Activated CD4-positive, alpha-beta T cell treated with anti-CD3 and anti-CD28 coated beads for 24 hours (primary cell): ENCODE measurements at regions not wholly inside any gene's neighbourhood (a gene's known extent, or its start where the extent isn't known, plus 50 kb on each side); places are given as distances from the start of the nearest gene placed in this dataset.
"Not testable (repeated sequence)": the region's sequence is repeated elsewhere in the genome, so short reads cannot be mapped to it uniquely, and the experiment has no call there.

Source experiments
- DNase-seq, 2 donors: peaks; one replicate each; pipeline ENCODE4 v3.0.0-alpha.2; 2020; ENCODE audit warnings: low read depth in 2 of 2

GRCh38 chr4:18767921-18768320 lies 746.4 kb upstream of the LCORL start:
- DNase-seq: no peak

DNA sequence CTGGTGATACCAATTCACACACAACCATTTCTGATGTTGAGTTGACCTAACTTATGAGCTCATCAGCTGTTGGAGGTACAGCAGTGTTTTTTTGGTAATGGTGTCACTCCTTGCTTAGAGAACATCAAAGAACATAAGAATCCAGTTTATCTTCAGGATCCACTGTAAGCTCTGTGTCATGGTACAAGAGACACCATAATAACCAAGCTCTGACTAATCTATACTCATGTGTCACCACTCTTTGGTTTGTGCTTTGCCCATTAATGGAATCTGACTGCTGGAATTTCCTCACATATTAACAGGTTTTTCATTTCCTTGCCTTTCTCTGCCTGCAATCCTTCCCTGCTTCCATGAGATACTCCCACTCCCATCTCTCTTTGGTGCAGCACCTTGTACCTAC lies 735.1 kb upstream of the LCORL start:
- DNase-seq: no peak

- DNase-seq: no peak
These were observed 732.6 kb upstream of the LCORL start for GRCh38 chr4:18754180-18754579.

- DNase-seq: no peak
These were observed 729.5 kb upstream of the LCORL start for GRCh38 chr4:18751083-18751482.

GRCh38 chr4:18749391-18749790 lies 727.8 kb upstream of the LCORL start:
- DNase-seq: no peak

DNA sequence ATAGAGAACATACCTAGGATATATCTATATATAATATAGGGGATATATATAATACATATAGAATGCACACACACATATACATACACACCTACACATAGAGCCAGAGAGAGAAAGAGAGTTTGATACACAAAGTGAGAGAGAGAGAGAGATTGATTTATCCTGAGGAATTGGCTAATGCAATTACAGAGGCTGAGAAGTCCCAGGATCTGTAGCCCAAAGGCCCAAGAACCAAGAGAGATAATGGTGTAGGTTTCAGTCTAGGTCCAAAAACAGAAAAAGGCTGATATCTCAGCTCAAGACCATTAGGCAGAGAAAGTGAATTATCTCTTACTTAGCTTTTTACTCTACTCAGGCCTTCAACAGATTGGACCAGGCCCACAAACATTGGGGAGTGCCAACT lies 715.0 kb upstream of the LCORL start:
- no peak for DNase-seq

DNA sequence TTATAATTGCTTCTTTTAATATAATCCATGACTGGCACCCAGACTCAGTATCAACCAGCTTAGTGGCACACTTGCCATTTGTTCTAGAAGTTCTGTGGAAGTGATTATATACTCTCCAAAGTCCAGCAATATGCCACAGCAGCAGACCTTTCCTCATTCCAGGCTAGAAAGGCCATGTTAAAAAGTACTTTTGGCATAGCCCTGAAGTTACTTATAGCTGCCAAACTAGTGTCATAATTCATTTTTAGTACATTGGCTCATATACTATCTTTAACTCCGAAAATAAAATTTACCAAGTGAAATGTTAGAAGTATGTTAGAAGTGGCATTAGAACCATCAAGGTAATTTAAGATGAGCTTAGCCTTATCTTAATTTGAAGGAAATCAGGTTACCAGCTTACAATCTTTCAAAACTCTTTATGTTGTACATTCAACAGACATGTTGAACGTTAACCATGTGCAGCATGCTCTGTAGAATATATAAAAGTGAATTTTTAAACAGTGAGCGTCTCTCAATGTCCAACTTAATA lies 714.2 kb upstream of the LCORL start:
- no peak for DNase-seq

GRCh38 chr4:18734405-18734804 lies 712.9 kb upstream of the LCORL start:
- DNase-seq: no peak

DNA sequence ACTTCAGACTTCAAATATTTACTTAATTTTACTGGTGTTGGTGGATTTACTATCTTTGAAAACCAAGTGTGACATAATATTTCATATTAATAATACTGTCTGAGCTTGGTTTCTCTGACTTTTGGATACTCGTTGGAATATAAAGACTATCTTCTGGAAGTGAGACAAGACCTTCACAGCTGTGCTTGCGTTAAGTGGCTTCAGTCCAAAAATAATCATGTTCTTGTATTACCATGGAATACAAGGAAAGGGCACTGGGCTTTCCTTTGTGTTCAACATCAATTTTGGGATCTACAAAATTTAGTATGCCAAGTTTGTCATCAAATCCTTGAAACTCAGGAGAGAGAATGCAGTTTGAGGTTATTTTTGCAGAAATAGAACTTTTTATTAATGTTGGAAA lies 712.4 kb upstream of the LCORL start:
- no peak for DNase-seq

DNA sequence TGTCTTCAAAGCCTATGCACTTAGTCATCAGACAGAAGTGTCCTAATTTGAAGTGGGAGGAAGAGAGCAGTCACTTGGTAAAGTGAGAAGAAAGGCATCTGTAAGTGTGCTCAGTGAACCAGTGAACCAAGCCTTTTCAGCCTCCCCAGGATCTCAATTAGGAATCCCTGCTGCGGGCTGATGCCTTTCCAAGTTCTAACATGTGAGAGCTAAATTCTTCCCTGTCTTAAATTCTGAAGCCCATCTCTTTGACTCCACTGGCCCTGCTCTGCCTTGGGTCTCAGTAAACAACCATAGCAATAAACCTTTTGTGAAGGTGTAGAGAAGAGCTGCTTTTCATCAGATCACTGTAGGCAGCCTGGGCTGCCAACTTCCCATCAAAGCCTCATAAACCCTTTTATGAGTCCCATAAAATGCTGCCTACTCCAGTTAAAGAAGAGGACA lies 701.2 kb upstream of the LCORL start:
- no peak for DNase-seq

DNA sequence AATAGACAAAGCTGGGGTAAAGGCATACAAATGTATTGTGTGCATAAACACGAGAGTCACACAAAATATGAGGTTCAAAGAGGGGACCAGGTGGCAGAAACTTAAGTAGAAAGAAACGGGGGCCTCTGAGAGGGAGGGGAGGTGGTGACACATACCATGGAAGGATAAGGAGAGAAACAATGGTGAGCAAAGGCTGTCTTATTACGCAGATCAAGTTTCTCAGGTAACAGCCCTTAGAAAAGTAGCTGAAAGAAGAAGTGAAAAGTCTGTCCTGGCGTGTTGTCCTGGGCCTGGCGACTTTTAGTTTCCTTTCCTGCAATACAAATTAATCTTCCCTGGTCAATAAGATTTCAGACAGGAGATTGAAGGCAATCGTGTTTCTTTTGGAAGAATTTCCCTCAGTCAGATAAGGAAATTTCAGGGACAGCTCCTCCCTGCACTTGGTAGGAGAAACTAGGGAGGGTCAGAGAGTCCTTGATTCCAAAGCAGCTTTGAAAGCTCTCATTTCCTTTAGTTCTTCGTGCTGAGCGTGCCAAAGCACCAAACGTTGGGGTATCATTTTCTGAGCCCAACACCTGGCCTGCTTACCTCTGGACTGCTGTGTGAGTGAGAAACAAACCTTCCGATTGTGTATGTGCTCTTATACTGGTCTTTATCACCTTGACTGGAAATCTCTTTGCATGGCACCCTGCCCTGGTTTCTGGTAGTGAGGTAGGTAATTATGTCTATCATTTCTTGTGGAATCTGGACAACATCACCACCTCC lies 676.7 kb upstream of the LCORL start:
- DNase-seq: no peak

- no peak for DNase-seq
These were observed 674.4 kb upstream of the LCORL start for GRCh38 chr4:18695733-18696527.

DNA sequence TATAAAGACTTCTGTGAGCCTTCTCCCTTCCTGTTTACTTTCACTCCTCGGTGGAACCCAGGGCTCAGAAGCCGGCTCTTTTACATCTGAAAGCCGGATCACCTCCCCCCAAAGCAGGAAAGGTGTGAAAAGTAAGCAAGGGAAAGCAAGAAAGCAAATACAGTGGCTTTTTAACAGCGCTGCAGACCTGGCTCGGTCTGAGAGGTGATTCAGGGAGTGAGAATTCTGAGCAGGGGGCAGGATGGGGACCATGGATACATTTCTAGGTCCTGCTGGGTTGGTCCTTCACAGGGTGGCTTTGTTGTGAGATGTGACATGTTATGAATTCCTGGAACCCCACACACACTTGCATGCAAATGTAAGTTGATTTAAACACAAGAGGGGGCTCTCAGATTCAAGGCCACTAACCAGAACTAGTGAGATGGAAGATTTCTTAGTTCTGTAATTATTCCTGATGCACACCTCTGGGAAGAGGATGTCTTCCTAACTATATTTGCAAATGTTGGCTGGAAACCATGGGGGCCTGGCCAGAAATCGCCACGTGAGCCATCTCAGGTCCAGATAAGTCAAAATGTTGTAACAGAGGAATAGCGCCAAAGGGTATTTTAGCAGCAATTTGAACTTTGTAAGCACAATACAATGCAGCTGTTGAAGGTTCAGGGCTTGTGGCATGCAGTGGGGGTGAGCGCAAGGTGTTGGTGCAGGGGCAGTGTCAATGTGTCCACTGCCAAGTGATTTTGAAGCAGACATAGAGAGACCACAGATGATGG lies 670.1 kb upstream of the LCORL start:
- DNase-seq: no peak

DNA sequence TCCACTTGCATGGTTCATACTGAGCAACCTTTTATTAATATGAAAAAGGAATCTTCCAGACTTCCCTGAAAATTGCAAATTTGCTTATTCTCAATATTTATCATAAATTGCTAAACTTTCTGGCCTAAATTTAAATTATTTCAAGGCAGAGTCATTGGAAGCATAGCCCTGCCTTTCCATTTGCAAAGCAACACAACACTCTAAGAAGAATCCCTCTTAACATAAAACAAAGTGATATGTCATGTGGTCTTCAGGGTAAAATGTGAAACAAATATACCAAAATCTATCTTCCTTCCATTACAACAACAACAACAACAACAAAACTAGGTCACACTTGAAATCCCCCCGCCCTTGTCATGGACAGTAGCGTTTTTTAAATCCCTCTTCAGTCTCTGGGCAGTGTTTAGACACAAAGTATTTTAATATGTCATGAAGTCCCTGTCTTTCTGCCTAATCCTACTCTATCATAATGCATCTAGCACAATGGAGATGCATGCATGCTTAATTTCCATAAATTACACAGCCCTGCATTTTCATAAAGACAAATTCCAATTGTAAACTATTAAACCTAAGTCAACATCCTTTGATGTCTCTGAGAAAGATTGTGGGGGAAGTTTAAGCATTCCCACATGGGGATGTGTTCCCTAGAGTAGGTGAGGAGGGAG lies 668.9 kb upstream of the LCORL start:
- DNase-seq: no peak

DNA sequence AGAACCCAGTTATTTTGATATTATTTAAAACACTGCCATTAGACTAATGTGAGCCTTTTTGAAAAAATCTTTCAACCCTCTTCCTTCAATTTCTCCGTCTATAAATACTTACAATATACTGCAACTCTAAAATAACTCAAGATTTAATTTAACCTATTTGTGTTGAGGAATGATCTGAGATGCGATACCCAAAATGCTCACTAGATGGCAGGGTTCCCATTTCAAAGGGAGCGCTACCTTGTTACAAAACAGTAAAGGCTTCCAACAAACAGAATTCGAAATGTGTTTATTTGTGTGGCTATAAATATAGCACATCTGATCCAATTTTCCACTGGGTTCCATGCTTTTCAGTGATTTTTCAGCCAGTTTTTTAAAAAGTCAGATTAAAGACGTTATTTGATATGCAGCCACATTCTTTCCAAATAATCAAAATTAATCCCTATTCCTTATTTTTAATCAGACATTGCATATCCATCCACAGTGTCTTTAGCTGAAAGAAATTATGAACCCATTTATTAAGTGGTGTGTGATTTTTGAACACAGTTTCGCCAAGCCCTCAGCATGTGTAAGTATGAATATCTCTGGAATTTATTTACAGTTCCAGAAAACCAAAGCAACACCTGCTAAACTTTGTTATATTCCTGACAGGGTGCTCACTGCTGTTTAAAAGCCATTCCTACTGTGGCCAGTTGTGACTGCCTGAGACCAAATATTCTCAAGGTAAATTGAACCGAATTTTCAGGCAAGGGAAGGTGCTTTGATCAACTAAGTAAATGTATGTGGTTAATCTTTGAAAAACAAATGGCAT lies 668.0 kb upstream of the LCORL start:
- peak; percentile 9 to 18 for DNase-seq

DNA sequence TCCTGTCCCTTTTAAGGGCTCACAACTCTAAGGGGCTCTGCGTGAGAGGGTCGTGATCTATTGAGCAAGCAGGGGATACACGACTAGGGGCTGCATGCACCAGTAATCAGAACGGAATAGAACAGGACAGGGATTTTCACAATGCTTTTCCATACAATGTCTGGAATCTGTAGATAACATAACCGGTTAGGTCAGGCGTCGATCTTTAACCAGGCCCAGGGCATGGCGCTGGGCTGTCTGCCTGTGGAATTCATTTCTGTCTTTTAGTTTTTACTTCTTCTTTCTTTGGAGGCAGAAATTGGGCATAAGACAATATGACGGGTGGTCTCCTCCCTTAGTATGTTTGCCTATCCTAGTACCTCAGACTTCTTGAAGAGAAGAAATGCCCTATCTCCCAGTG lies 666.8 kb upstream of the LCORL start:
- not testable (repeated sequence) for DNase-seq

DNA sequence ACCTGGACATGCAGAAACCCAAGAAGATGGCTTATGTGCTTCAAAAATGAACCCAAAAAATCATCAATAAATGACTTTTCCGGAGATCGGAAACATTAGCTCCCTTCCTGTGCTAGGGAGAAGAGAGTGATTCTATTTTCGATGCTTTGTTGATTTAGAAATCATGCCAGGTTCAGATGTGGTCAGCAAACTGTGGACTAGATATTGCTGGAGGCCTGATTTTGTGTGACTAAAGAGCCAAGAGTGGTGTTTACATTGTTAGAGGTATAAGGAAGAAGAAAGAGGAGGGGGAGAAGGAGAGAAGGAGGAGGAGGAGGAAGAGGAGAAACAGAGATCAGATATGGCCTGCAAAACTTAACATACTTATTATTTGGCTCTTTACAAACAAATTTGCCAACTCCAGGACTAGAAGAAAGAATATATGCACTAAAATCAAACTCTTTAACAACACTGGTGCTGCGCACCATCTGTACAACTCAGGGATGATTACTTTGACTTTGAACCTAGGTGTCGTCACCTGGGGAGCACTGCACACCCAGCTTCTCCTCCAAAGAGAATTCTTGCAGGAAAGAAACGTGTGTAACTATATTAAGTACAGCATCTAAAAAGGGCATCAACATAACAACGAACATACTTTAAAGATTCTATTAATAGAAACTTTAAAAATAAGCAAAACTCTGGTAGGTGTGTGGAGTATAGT lies 664.9 kb upstream of the LCORL start:
- DNase-seq: no peak

DNA sequence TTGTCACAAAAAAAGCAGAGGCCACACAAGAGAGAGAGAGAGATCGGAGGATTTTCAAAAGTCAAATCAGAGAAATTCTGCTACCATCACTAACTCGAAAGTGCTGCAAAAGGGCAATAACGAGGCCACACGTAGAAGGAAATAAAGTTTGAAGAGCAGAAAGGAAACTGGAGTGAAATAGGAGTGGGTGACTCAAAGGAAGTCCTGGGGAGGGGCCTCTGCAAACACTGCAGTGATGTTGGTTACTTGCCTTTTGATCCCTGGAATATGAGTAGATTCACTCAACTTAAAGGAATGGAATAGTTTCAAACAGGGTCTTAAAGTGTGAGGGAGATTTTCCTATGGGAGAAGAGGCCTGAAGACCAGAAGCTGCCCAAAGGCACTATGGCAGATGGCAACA lies 663.4 kb upstream of the LCORL start:
- DNase-seq: no peak

- DNase-seq: no peak
These were observed 655.0 kb upstream of the LCORL start for GRCh38 chr4:18676526-18676915.
